ENCODE measurements at regions not wholly inside any gene's neighbourhood (a gene's known extent, or its start where the extent isn't known, plus 50 kb on each side); places are given as distances from the start of the nearest gene placed in this dataset.

GRCh38 chr9:1461812-1462211 is 411.7 kb downstream of the DMRT2 start:
- no peak for DNase-seq
- no peaks in the 10 kb centered on the region for H3K27me3 ChIP-seq (ENCODE audit: control insufficient read depth, insufficient read depth, low read length, poor library complexity, severe bottlenecking)
- Mint-ChIP-seq H3K27ac (no peak overlapping the region), H3K27me3 (ENCODE audit: insufficient read depth) (peaks cover 5% of the 10 kb centered on the region), H3K4me1 (peaks cover 7% of the 10 kb centered on the region), H3K9me3 (no peaks in the 10 kb centered on the region), H3K36me3 (ENCODE audit: low read depth) (no peaks in the 10 kb centered on the region), H3K4me3 (no peak overlapping the region)
- 81 to 85% methylated on average over 2 to 4 of the region's 4 CpGs for WGBS, 2 experiments (ENCODE audit: insufficient coverage in 1 of 2, insufficient read length in 1 of 2)
- no peaks in the 10 kb centered on the region for H3K36me3 ChIP-seq (ENCODE audit: control insufficient read depth, insufficient read depth, low read length)
- no peaks in the 10 kb centered on the region for H3K9me3 ChIP-seq (ENCODE audit: control insufficient read depth, low read length)
- H3K27ac ChIP-seq (ENCODE audit: low read depth, low read length): no peak overlapping the region
- H3K9ac ChIP-seq (ENCODE audit: extremely low read depth, low read length, poor library complexity, severe bottlenecking): no peak overlapping the region
- no peak for TF ChIP-seq CTCF (conservative IDR thresholded peaks at IDR 0.05)
- H3K4me3 ChIP-seq (ENCODE audit: low read length): no peak overlapping the region
- H3K4me1 ChIP-seq (ENCODE audit: control insufficient read depth, insufficient read depth, low read length): no peaks in the 10 kb centered on the region

GRCh38 chr9:1462626-1463308 is 412.6 kb downstream of the DMRT2 start:
- Histone ChIP-seq H3K9me3 (ENCODE audit: control insufficient read depth, low read length) (no peaks in the 10 kb centered on the region), H3K27me3 (ENCODE audit: control insufficient read depth, insufficient read depth, low read length, poor library complexity, severe bottlenecking) (no peaks in the 10 kb centered on the region), H3K27ac (ENCODE audit: low read depth, low read length) (no peak overlapping the region), H3K9ac (ENCODE audit: extremely low read depth, low read length, poor library complexity, severe bottlenecking) (no peak overlapping the region), H3K4me1 (ENCODE audit: control insufficient read depth, insufficient read depth, low read length) (no peaks in the 10 kb centered on the region), H3K36me3 (ENCODE audit: control insufficient read depth, insufficient read depth, low read length) (no peaks in the 10 kb centered on the region), H3K4me3 (ENCODE audit: low read length) (no peak overlapping the region)
- peaks cover 7% of the 10 kb centered on the region for H3K4me1 Mint-ChIP-seq
- no peak for TF ChIP-seq CTCF (conservative IDR thresholded peaks at IDR 0.05)
- no peak overlapping the region for H3K4me3 Mint-ChIP-seq
- H3K27me3 Mint-ChIP-seq (ENCODE audit: insufficient read depth): peaks cover 5% of the 10 kb centered on the region
- no peaks in the 10 kb centered on the region for H3K9me3 Mint-ChIP-seq
- no peak overlapping the region for H3K27ac Mint-ChIP-seq
- DNase-seq: no peak
- 87% methylated on average over 4 of the region's 4 CpGs; no CpG with 5 or more reads in 1 of the 2 experiments for WGBS, 2 experiments (ENCODE audit: insufficient coverage in 1 of 2, insufficient read length in 1 of 2)
- H3K36me3 Mint-ChIP-seq (ENCODE audit: low read depth): no peaks in the 10 kb centered on the region

GRCh38 chr9:1469996-1470395 is 419.8 kb downstream of the DMRT2 start:
- Histone ChIP-seq H3K27me3 (ENCODE audit: control insufficient read depth, insufficient read depth, low read length, poor library complexity, severe bottlenecking) (no peaks in the 10 kb centered on the region), H3K27ac (ENCODE audit: low read depth, low read length) (no peak overlapping the region), H3K9me3 (ENCODE audit: control insufficient read depth, low read length) (no peaks in the 10 kb centered on the region), H3K9ac (ENCODE audit: extremely low read depth, low read length, poor library complexity, severe bottlenecking) (no peak overlapping the region), H3K4me3 (ENCODE audit: low read length) (no peak overlapping the region), H3K36me3 (ENCODE audit: control insufficient read depth, insufficient read depth, low read length) (no peaks in the 10 kb centered on the region), H3K4me1 (ENCODE audit: control insufficient read depth, insufficient read depth, low read length) (no peaks in the 10 kb centered on the region)
- no peak overlapping the region for H3K27ac Mint-ChIP-seq
- no peaks in the 10 kb centered on the region for H3K9me3 Mint-ChIP-seq
- H3K4me1 Mint-ChIP-seq: no peaks in the 10 kb centered on the region
- TF ChIP-seq CTCF (conservative IDR thresholded peaks at IDR 0.05): no peak
- 93 to 100% methylated on average over 1 of the region's 1 CpG for WGBS, 2 experiments (ENCODE audit: insufficient coverage in 1 of 2, insufficient read length in 1 of 2)
- H3K27me3 Mint-ChIP-seq (ENCODE audit: insufficient read depth): no peaks in the 10 kb centered on the region
- no peaks in the 10 kb centered on the region for H3K36me3 Mint-ChIP-seq (ENCODE audit: low read depth)
- DNase-seq: no peak
- no peak overlapping the region for H3K4me3 Mint-ChIP-seq

Measured in endodermal cell (in vitro differentiated cells).